MCF 10A (cell line): ENCODE measurements at regions not wholly inside any gene's neighbourhood (a gene's known extent, or its start where the extent isn't known, plus 50 kb on each side); places are given as distances from the start of the nearest gene placed in this dataset.

ENCODE experiments used
- BruUV-seq: library from RNA; stranded (reverse); fragments of 400-500 nt; replicated peaks from 2 replicates; lab custom pipeline; 2021; lab: Mats Ljungman, UMichigan
- CTCF ChIA-PET: fragments of 300-600 bp; sonication (Branson Sonifier 250); formaldehyde crosslinking; extraction: SDS; loops from one replicate; lab custom pipeline; 2021; ENCODE audit warnings: antibody characterized with exemption, inconsistent platforms; lab: Yijun Ruan, JAX
- POLR2A ChIA-PET: fragments of 300-600, 350-650 bp; sonication (Branson Sonifier 250); formaldehyde crosslinking; extraction: SDS; loops from one replicate; lab custom pipeline; 2020; ENCODE audit warnings: antibody characterized with exemption, inconsistent platforms; lab: Yijun Ruan, JAX
- DNase-seq: peaks from one replicate; pipeline ENCODE4 v3.0.0-alpha.2; 2018; ENCODE audit not compliant: unreplicated experiment
- H3K27ac Mint-ChIP-seq: one replicate; pipeline ENCODE4 v1.8.0; 2022; ENCODE audit warnings: mild to moderate bottlenecking, low read depth, mixed read lengths; ENCODE audit not compliant: unreplicated experiment
- H3K27me3 Mint-ChIP-seq: one replicate; pipeline ENCODE4 v1.8.0; 2022; ENCODE audit warnings: mixed read lengths; ENCODE audit not compliant: insufficient read depth, unreplicated experiment
- H3K36me3 Mint-ChIP-seq: one replicate; pipeline ENCODE4 v1.8.0; 2022; ENCODE audit warnings: mild to moderate bottlenecking, moderate library complexity, mixed read lengths; ENCODE audit not compliant: insufficient read depth, unreplicated experiment
- H3K4me1 Mint-ChIP-seq: one replicate; pipeline ENCODE4 v1.8.0; 2022; ENCODE audit warnings: mixed read lengths; ENCODE audit not compliant: insufficient read depth, unreplicated experiment
- H3K4me3 Mint-ChIP-seq: one replicate; pipeline ENCODE4 v1.8.0; 2022; ENCODE audit warnings: mild to moderate bottlenecking, moderate library complexity, mixed read lengths; ENCODE audit not compliant: unreplicated experiment
- H3K9me3 Mint-ChIP-seq: one replicate; pipeline ENCODE4 v1.8.0; 2022; ENCODE audit warnings: mixed read lengths; ENCODE audit not compliant: unreplicated experiment
- intact Hi-C: fragments of 100-400 bp; cut with micrococcal nuclease; formaldehyde crosslinking; loops from 2 replicates; pipeline ENCODE4 v1.14.1; 2022
- TF ChIP-seq, protein P1 (sequence below): fragments of 200-600 bp; IDR thresholded peaks from one replicate; pipeline ENCODE4 v1.8.0; 2022; ENCODE audit warnings: antibody characterized with exemption, mild to moderate bottlenecking; ENCODE audit not compliant: unreplicated experiment

DNA sequence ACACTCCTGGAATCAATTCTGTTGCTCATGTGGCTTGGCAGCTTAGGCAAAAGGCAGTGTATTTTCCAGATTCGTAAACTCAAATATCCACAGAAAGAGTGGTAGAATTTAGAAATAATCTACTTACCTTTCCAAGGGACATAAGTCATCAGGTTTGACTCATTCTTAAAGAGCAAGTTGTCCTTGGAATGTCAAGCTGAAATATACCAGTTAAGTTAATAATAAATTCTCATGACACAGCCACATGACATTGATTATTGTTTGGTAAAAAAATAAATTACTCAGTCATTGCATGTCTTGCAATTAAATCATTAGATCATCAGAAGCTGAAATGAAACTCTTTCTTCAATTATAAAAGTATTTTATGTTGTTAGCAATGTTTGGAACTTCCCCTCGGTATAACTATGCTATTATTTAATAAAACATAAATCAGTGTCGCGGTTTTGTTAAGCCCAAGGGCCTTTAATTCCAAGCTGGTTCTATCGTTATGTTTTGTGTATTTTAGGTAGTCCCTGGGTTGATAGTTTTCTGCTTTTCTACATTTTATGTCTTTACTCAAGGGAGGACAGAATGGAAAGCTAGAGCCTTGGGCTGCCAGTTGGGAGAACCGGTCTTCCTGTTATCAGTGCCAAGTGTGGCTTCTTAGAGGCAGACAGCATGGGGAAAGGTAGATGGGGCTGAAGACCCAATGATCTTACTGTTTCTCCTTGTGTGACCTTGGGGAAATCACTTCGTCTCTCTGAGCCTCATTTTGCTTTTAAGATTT lies 79.3 kb upstream of the PRLR start:
- peaks cover 18% of the 10 kb centered on the region for H3K4me1 Mint-ChIP-seq
- no peak overlapping the region for H3K4me3 Mint-ChIP-seq
- no TSS peak for BruUV-seq
- DNase-seq = no peak
- intact Hi-C loops = no loop called here
- CTCF ChIA-PET = no interaction called here
- no peaks in the 10 kb centered on the region for H3K36me3 Mint-ChIP-seq
- TF ChIP-seq, protein P1, sequence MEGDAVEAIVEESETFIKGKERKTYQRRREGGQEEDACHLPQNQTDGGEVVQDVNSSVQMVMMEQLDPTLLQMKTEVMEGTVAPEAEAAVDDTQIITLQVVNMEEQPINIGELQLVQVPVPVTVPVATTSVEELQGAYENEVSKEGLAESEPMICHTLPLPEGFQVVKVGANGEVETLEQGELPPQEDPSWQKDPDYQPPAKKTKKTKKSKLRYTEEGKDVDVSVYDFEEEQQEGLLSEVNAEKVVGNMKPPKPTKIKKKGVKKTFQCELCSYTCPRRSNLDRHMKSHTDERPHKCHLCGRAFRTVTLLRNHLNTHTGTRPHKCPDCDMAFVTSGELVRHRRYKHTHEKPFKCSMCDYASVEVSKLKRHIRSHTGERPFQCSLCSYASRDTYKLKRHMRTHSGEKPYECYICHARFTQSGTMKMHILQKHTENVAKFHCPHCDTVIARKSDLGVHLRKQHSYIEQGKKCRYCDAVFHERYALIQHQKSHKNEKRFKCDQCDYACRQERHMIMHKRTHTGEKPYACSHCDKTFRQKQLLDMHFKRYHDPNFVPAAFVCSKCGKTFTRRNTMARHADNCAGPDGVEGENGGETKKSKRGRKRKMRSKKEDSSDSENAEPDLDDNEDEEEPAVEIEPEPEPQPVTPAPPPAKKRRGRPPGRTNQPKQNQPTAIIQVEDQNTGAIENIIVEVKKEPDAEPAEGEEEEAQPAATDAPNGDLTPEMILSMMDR = no peak
- H3K9me3 Mint-ChIP-seq = no peaks in the 10 kb centered on the region
- no peak overlapping the region for H3K27ac Mint-ChIP-seq
- peaks cover 8% of the 10 kb centered on the region for H3K27me3 Mint-ChIP-seq
- POLR2A ChIA-PET = no interaction called here

DNA sequence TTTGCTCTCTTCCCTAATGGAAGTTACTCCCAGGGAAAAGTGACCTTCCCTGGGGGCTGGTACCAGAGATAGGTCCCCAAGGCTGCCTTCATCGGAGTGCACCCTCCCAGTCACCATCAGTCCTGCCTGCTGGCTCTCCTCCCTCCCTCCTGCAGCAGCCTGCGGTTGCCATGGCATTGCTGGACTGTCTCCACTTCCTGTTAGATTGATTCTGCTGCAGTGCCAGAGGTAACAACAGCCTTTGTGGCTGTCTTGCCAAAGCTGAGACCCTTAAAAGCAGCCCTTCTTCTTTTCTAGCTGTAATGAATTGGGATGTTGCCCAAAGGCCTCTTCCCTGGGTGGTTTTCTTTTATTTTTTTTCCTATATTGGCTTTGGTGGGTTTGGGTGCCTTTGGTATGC lies 78.1 kb upstream of the PRLR start:
- H3K27me3 Mint-ChIP-seq = peaks cover 8% of the 10 kb centered on the region
- BruUV-seq = no TSS peak
- H3K36me3 Mint-ChIP-seq = no peaks in the 10 kb centered on the region
- ChIA-PET POLR2A (no interaction called here), CTCF (no interaction called here)
- intact Hi-C loops = no loop called here
- TF ChIP-seq, protein P1 = no peak
- no peaks in the 10 kb centered on the region for H3K9me3 Mint-ChIP-seq
- H3K27ac Mint-ChIP-seq = no peak overlapping the region
- no peak for DNase-seq
- H3K4me1 Mint-ChIP-seq = peaks cover 15% of the 10 kb centered on the region
- no peak overlapping the region for H3K4me3 Mint-ChIP-seq

DNA sequence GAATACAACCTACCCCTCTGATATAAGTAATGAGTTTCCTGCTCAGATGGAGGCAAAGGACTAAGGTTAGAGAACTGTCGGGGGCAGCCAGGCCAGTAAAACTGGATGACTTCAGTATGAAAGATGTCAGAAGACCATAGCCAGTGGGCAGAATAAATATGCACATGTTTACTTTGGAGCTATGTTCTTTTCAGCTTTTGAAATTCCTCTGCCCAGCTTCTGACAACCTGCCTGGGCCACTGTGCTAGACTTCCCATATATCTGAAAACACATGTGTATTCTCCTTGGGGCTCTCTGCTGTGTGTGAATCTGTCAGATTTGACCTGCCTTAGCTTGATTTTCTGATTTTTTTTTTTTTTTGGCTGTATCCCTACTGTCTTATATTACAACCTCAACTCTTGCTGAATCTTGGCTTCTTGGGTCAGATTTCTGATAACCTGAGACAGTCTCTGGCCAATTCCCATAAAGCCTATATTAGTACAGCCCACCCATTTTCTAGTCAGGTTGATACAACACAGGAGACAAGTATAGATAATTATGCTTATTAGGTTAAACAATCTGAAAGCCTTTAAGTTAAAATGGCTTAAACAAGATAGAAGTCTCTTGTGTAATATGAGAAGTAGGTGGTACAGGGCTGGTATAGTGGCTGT lies 76.6 kb upstream of the PRLR start:
- Mint-ChIP-seq H3K9me3 (no peaks in the 10 kb centered on the region), H3K27me3 (peaks cover 8% of the 10 kb centered on the region), H3K4me3 (no peak overlapping the region), H3K4me1 (peaks cover 10% of the 10 kb centered on the region), H3K27ac (no peak overlapping the region), H3K36me3 (no peaks in the 10 kb centered on the region)
- ChIA-PET CTCF (interaction anchor here (0.8 kb wide), 1 partner anchor 18 kb away, joined by 3 read pairs; no protein-coding TSS in a partner anchor), POLR2A (interaction anchor here (0.6 kb wide), 1 partner anchor 35 kb away, joined by 4 read pairs; no protein-coding TSS in a partner anchor)
- BruUV-seq = no TSS peak
- intact Hi-C loops = no loop called here
- TF ChIP-seq, protein P1 = no peak
- DNase-seq = no peak

DNA sequence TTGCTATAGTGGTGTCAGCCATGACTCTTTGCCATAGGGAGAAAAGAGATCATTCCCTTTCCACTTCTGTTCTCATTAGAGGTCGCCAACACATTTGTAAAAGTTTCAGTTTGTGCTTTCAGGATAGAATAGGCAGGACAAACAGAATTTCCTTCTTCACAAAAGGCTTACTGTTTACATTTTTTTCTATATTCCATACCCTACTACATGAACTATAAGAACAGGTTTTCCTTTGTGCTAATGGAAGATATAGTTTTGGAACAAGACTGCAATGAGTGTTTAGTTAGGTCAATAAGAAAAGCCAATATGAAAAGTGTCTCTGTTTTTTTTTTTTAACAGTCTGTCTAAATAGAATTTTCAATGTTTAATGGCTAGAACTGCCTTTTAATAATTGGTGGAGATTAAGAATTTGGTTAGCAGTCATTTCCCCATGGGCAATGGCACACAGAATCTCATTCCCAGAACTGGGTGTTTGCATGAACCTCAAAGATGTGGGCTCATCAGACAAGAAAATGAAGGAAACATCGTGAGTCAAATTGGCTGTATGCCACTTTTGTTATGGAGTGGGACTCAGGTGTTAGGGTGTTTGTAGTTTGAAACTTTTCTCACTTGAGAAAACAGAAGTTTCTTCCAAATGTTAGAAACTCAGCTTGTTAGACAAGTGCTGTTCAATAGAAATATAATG lies 75.2 kb upstream of the PRLR start:
- H3K27ac Mint-ChIP-seq = no peak overlapping the region
- no peaks in the 10 kb centered on the region for H3K36me3 Mint-ChIP-seq
- no TSS peak for BruUV-seq
- intact Hi-C loops = no loop called here
- H3K27me3 Mint-ChIP-seq = peaks cover 8% of the 10 kb centered on the region
- TF ChIP-seq, protein P1 = no peak
- DNase-seq = peak; percentile 31
- H3K9me3 Mint-ChIP-seq = peaks cover 7% of the 10 kb centered on the region
- no peak overlapping the region for H3K4me3 Mint-ChIP-seq
- peaks cover 10% of the 10 kb centered on the region for H3K4me1 Mint-ChIP-seq
- ChIA-PET CTCF (interaction anchor here (0.6 kb wide), 1 partner anchor 20 kb away, joined by 4 read pairs; no protein-coding TSS in a partner anchor), POLR2A (no interaction called here)
